H54 (cell line): ENCODE measurements at regions not wholly inside any gene's neighbourhood (a gene's known extent, or its start where the extent isn't known, plus 50 kb on each side); places are given as distances from the start of the nearest gene placed in this dataset.
"Not testable (repeated sequence)": the region's sequence is repeated elsewhere in the genome, so short reads cannot be mapped to it uniquely, and the experiment has no call there.

Experiments used
- DNase-seq: peaks from one replicate; pipeline ENCODE4 v3.0.0; 2011; ENCODE audit warnings: low spot score, mixed read lengths; ENCODE audit not compliant: insufficient read length
- FAIRE-seq: peaks from 3 replicates; lab custom pipeline; 2011; peaks lifted over from hg19 to GRCh38; lab: Jason Lieb, UNC
- POLR2A ChIP-seq: IDR thresholded peaks from 2 replicates; pipeline ENCODE4 v1.6.1; 2011; ENCODE audit warnings: low read depth, mild to moderate bottlenecking, low read length

- DNase-seq (no peak), FAIRE-seq (no peak)
- no peak for TF ChIP-seq POLR2A
These were observed 901.6 kb upstream of the NDST4 start for GRCh38 chr4:116015062-116015461.

GRCh38 chr4:116010923-116011322 lies 897.5 kb upstream of the NDST4 start:
- no peak for FAIRE-seq
- TF ChIP-seq POLR2A = no peak
- no peak for DNase-seq

- FAIRE-seq (no peak), DNase-seq (no peak)
- TF ChIP-seq POLR2A = no peak
These were observed 892.3 kb upstream of the NDST4 start for GRCh38 chr4:116005806-116006088.

GRCh38 chr4:116005037-116005805 lies 891.8 kb upstream of the NDST4 start:
- TF ChIP-seq POLR2A = no peak
- FAIRE-seq (no peak), DNase-seq (no peak)

- no peak for FAIRE-seq
These were observed 887.9 kb upstream of the NDST4 start for GRCh38 chr4:116001291-116001690.

GRCh38 chr4:115986573-115986972 lies 873.2 kb upstream of the NDST4 start:
- TF ChIP-seq POLR2A = no peak
- DNase-seq = no peak
- FAIRE-seq = no peak

More at GRCh38 chr4:116001291-116001690, 887.9 kb upstream of the NDST4 start:
- no peak for TF ChIP-seq POLR2A
- no peak for DNase-seq

- not testable (repeated sequence) for FAIRE-seq, DNase-seq
These were observed 862.1 kb upstream of the NDST4 start for GRCh38 chr4:115975421-115976001.

- no peak for TF ChIP-seq POLR2A
- FAIRE-seq (no peak), DNase-seq (no peak)
These were observed 860.3 kb upstream of the NDST4 start for GRCh38 chr4:115973768-115974167.

- no peak for TF ChIP-seq POLR2A
- FAIRE-seq (no peak), DNase-seq (no peak)
These were observed 859.5 kb upstream of the NDST4 start for GRCh38 chr4:115972967-115973366.

GRCh38 chr4:115970859-115971258 lies 857.4 kb upstream of the NDST4 start:
- DNase-seq (no peak), FAIRE-seq (no peak)
- TF ChIP-seq POLR2A = no peak

- FAIRE-seq (no peak), DNase-seq (no peak)
- TF ChIP-seq POLR2A = no peak
These were observed 856.3 kb upstream of the NDST4 start for GRCh38 chr4:115969756-115970155.

- TF ChIP-seq POLR2A = no peak
These were observed 852.2 kb upstream of the NDST4 start for GRCh38 chr4:115965588-115965987.

GRCh38 chr4:115956054-115956796 lies 842.8 kb upstream of the NDST4 start:
- not testable (repeated sequence) for DNase-seq, FAIRE-seq

More at GRCh38 chr4:115965588-115965987, 852.2 kb upstream of the NDST4 start:
- no peak for DNase-seq
- FAIRE-seq = no peak

- no peak for FAIRE-seq
- DNase-seq = no peak
- TF ChIP-seq POLR2A = no peak
These were observed 837.4 kb upstream of the NDST4 start for GRCh38 chr4:115950806-115951205.

- not testable (repeated sequence) for DNase-seq, FAIRE-seq
These were observed 836.7 kb upstream of the NDST4 start for GRCh38 chr4:115949974-115950743.
